Lung (tissue), 11 donors: ENCODE measurements at regions not wholly inside any gene's neighbourhood (a gene's known extent, or its start where the extent isn't known, plus 50 kb on each side); places are given as distances from the start of the nearest gene placed in this dataset.

Experiments used
- ATAC-seq: fragments of 200-7000 bp; cut with Tn5 transposase; one replicate; pipeline ENCODE4 v1.9.1; 2020; ENCODE audit warnings: moderate number of reproducible peaks; ENCODE audit not compliant: insufficient read depth, low FRiP score
- DNase-seq, 3 donors: peaks; one replicate each; pipeline ENCODE4 v3.0.0-alpha.2; 2013 to 2017
- H3K27ac ChIP-seq, 2 donors: one replicate each; pipeline ENCODE4 v1.5.1; 2013; ENCODE audit warnings: mild to moderate bottlenecking in 2 of 2, moderate library complexity in 2 of 2, control low read depth in 1 of 2, inconsistent platforms in 1 of 2, low read depth in 1 of 2, low read length in 1 of 2
- H3K27me3 ChIP-seq, 3 donors: one replicate each; pipeline ENCODE4 v1.5.1; 2013; ENCODE audit warnings: low read length in 2 of 3; ENCODE audit not compliant: control insufficient read depth in 3 of 3, insufficient read depth in 3 of 3
- H3K36me3 ChIP-seq, 4 donors: one replicate each; pipeline ENCODE4 v1.5.1; 2013; ENCODE audit warnings: low read length in 4 of 4, mild to moderate bottlenecking in 1 of 4, moderate library complexity in 1 of 4; ENCODE audit not compliant: control insufficient read depth in 4 of 4, insufficient read depth in 4 of 4
- H3K4me1 ChIP-seq, 5 donors: one replicate each; pipeline ENCODE4 v1.5.1; 2013; ENCODE audit warnings: low read length in 5 of 5, mild to moderate bottlenecking in 2 of 5, moderate library complexity in 1 of 5; ENCODE audit not compliant: control insufficient read depth in 5 of 5, insufficient read depth in 5 of 5
- H3K4me3 ChIP-seq: one replicate; pipeline ENCODE4 v1.5.1; 2013; ENCODE audit warnings: mild to moderate bottlenecking, control low read depth, moderate library complexity
- H3K9ac ChIP-seq, 2 donors: one replicate each; pipeline ENCODE4 v1.5.1; 2013; ENCODE audit warnings: low read length in 2 of 2, control low read depth in 1 of 2; ENCODE audit not compliant: insufficient read depth in 1 of 2
- H3K9me3 ChIP-seq, 4 donors: one replicate each; pipeline ENCODE4 v1.5.1; 2013; ENCODE audit warnings: low read length in 3 of 4, mild to moderate bottlenecking in 1 of 4, moderate library complexity in 1 of 4; ENCODE audit not compliant: control insufficient read depth in 4 of 4, insufficient read depth in 3 of 4
- CTCF ChIP-seq: IDR thresholded peaks from 2 replicates; pipeline ENCODE4 v1.5.1; 2012; ENCODE audit warnings: mild to moderate bottlenecking; ENCODE audit errors: control extremely low read depth, extremely low read depth
- WGBS, 2 donors: extraction: QIAGEN DNeasy Blood & Tissue Kit; methylation state at CpG; one replicate each; pipeline ENCODE4 v1.1.7; 2013; 5-methylcytosine and 5-hydroxymethylcytosine counted together
- donor health status: control.
- donor health status: control.
- donor health status: Bipolar disorder and iron deficiency.
- donor health status: healthy.
- donor health status: DM: yes; HTN: yes; CAD: no.

- H3K27ac ChIP-seq, result no peak overlapping the region
- H3K36me3 ChIP-seq, result no peaks in the 10 kb centered on the region
- ATAC-seq, result no peak
- no peaks in the 10 kb centered on the region for H3K27me3 ChIP-seq
- peaks cover 0 to 58% (median 30%) of the 10 kb centered on the region in 5 donors for H3K4me1 ChIP-seq
- no peak overlapping the region for H3K4me3 ChIP-seq
- peak in 2 of 3 donors; percentile 72 to 78 for DNase-seq
- peak; percentile 9 for TF ChIP-seq CTCF
- H3K9me3 ChIP-seq, result no peaks in the 10 kb centered on the region
- WGBS, 2 donors, result 0 to 2% methylated on average over 1 of the region's 1 CpG
- H3K9ac ChIP-seq, result peak overlapping the region in 1 of 2 donors; percentile 27
Observed at GRCh38 chr3:69439643-69440270, 53.9 kb upstream of the FRMD4B start.

GRCh38 chr3:69438476-69438875, 52.6 kb upstream of the FRMD4B start:
- no peak for ATAC-seq
- 95 to 97% methylated on average over 1 of the region's 1 CpG for WGBS, 2 donors

GRCh38 chr3:69435274-69436265, 49.7 kb upstream of the FRMD4B start:
- TF ChIP-seq CTCF, result no peak
- Histone ChIP-seq H3K9me3 (no peaks in the 10 kb centered on the region), H3K9ac (no peak overlapping the region), H3K27ac (no peak overlapping the region), H3K36me3 (peaks cover 0 to 6% (median under 1%) of the 10 kb centered on the region in 4 donors), H3K27me3 (no peaks in the 10 kb centered on the region), H3K4me1 (peaks cover 3 to 55% (median 31%) of the 10 kb centered on the region in 5 donors), H3K4me3 (no peak overlapping the region)
- 71 to 85% methylated on average over 2 of the region's 2 CpGs for WGBS, 2 donors
- ATAC-seq, result no peak
- peak in 1 of 3 donors; percentile 32 for DNase-seq

More at GRCh38 chr3:69438476-69438875, 52.6 kb upstream of the FRMD4B start:
- no peak for DNase-seq
- Histone ChIP-seq H3K9me3 (no peaks in the 10 kb centered on the region), H3K4me1 (peaks cover under 1 to 58% (median 31%) of the 10 kb centered on the region in 5 donors), H3K4me3 (no peak overlapping the region), H3K27ac (no peak overlapping the region), H3K27me3 (no peaks in the 10 kb centered on the region), H3K9ac (no peak overlapping the region), H3K36me3 (no peaks in the 10 kb centered on the region)
- no peak for TF ChIP-seq CTCF
